Stomach (tissue), 8 donors: ENCODE measurements at regions not wholly inside any gene's neighbourhood (a gene's known extent, or its start where the extent isn't known, plus 50 kb on each side); places are given as distances from the start of the nearest gene placed in this dataset.

Experiments
- DNase-seq, 2 donors: peaks; one replicate each; pipeline versions ENCODE4 v3.0.0 to v3.0.0-alpha.2; 2013 to 2019
- H3K27ac ChIP-seq, 5 donors: fragments of 200-600 bp in 4 of 5; sonication (generic) in 4 of 5; one replicate each; pipeline ENCODE4 v1.5.1; 2013 to 2019; ENCODE audit warnings: mild to moderate bottlenecking in 1 of 5, moderate library complexity in 1 of 5
- H3K27me3 ChIP-seq, 3 donors: fragments of 200-600 bp; sonication (generic); one replicate each; pipeline ENCODE4 v1.5.1; 2017 to 2019; ENCODE audit warnings: mixed run types in 1 of 3
- H3K36me3 ChIP-seq, 4 donors: fragments of 200-600 bp; sonication (generic); 1 replicate in 3 of 4; 2 replicates in 1 of 4; pipeline ENCODE4 v1.5.1; 2016 to 2019
- H3K4me1 ChIP-seq, 4 donors: fragments of 200-600 bp; sonication (generic); one replicate each; pipeline ENCODE4 v1.5.1; 2016 to 2019
- H3K4me3 ChIP-seq, 4 donors: fragments of 200-600 bp; sonication (generic) in 3 of 4; one replicate each; pipeline ENCODE4 v1.5.1; 2016 to 2019; ENCODE audit warnings: mild to moderate bottlenecking in 1 of 4
- H3K9me3 ChIP-seq, 4 donors: fragments of 200-600 bp; sonication (generic); one replicate each; pipeline ENCODE4 v1.5.1; 2016 to 2019
- EP300 ChIP-seq: sonication (generic); formaldehyde crosslinking; IDR thresholded peaks from one replicate; pipeline ENCODE4 v1.6.1; 2017; ENCODE audit warnings: antibody characterized with exemption
- POLR2A ChIP-seq, 4 donors: fragments of 450-650 bp; IDR thresholded peaks; one replicate each; pipeline ENCODE4 v1.6.1; 2016; ENCODE audit warnings: antibody characterized with exemption in 4 of 4, control low read depth in 2 of 4, mild to moderate bottlenecking in 1 of 4, moderate library complexity in 1 of 4
- POLR2AphosphoS5 ChIP-seq, 3 donors: sonication (generic); formaldehyde crosslinking; IDR thresholded peaks; one replicate each; pipeline ENCODE4 v1.6.1; 2016; ENCODE audit warnings: antibody characterized with exemption in 3 of 3
- WGBS, 5 donors: extraction: QIAGEN DNeasy Blood & Tissue Kit in 3 of 5; methylation state at CpG; one replicate each; pipeline versions ENCODE4 v1.1.5 to v1.1.7; 2013 to 2018; 5-methylcytosine and 5-hydroxymethylcytosine counted together
- intact Hi-C: fragments of 100-400 bp; cut with DNase I; formaldehyde crosslinking; loops from one replicate; pipeline ENCODE4 v1.15.1; 2023; ENCODE audit warnings: low total_unique reads
- TF ChIP-seq, protein P1 (sequence below), 7 experiments: fragments of 450-650 bp in 4 of 7; fragments of 200-600 bp in 3 of 7; sonication (generic) in 3 of 7; IDR thresholded peaks; one replicate each; pipeline ENCODE4 v1.5.1; 2016 to 2019; ENCODE audit warnings: antibody characterized with exemption in 7 of 7, control low read depth in 2 of 7, mild to moderate bottlenecking in 1 of 7
- donor health status: healthy with polysubstance abuse.
- donor health status: Bipolar disorder and iron deficiency.
- donor health status: healthy.

GRCh38 chr2:34632327-34632726 is 1033.2 kb upstream of the FAM98A start:
- no peaks in the 10 kb centered on the region for H3K36me3 ChIP-seq
- intact Hi-C loops, result no loop called here
- 88 to 96% (median 93%) methylated on average over 1 of the region's 1 CpG for WGBS, 5 donors
- H3K27ac ChIP-seq, result no peak overlapping the region
- no peak for TF ChIP-seq EP300
- TF ChIP-seq POLR2A (IDR thresholded peaks at IDR 0.05), result no peak
- TF ChIP-seq, protein P1, sequence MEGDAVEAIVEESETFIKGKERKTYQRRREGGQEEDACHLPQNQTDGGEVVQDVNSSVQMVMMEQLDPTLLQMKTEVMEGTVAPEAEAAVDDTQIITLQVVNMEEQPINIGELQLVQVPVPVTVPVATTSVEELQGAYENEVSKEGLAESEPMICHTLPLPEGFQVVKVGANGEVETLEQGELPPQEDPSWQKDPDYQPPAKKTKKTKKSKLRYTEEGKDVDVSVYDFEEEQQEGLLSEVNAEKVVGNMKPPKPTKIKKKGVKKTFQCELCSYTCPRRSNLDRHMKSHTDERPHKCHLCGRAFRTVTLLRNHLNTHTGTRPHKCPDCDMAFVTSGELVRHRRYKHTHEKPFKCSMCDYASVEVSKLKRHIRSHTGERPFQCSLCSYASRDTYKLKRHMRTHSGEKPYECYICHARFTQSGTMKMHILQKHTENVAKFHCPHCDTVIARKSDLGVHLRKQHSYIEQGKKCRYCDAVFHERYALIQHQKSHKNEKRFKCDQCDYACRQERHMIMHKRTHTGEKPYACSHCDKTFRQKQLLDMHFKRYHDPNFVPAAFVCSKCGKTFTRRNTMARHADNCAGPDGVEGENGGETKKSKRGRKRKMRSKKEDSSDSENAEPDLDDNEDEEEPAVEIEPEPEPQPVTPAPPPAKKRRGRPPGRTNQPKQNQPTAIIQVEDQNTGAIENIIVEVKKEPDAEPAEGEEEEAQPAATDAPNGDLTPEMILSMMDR (IDR thresholded peaks at IDR 0.05), result no peak
- no peak for TF ChIP-seq POLR2AphosphoS5 (IDR thresholded peaks at IDR 0.05)
- no peaks in the 10 kb centered on the region for H3K27me3 ChIP-seq
- peaks cover 0 to 24% (median 7%) of the 10 kb centered on the region in 4 donors for H3K9me3 ChIP-seq
- DNase-seq, result no peak
- no peak overlapping the region for H3K4me3 ChIP-seq
- no peaks in the 10 kb centered on the region for H3K4me1 ChIP-seq

DNA sequence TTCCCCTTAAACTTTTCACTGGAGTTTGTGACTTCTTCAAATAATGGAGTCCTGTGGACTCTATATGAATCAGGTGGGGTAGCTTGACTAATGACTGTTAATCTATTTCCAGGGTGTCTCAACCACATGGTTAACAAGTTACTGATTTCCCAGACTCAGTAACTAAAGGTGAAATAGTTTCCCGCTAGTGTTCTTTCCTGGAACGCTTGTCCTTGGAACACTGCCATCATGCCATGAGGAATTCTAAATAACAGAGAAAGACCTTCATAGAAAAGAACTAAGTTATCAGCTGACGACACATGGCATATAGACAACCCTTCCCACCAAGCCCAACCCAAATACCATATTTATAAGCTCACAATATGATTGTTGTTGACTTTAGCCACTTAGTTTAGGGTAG is 1027.9 kb upstream of the FAM98A start:
- intact Hi-C loops, result no loop called here
- peak in 1 of 2 donors; percentile 76 for DNase-seq
- H3K9me3 ChIP-seq, result peaks cover 0 to 11% (median 6%) of the 10 kb centered on the region in 4 donors
- H3K27me3 ChIP-seq, result no peaks in the 10 kb centered on the region
- no peak overlapping the region for H3K4me3 ChIP-seq
- H3K27ac ChIP-seq, result no peak overlapping the region
- no peak for TF ChIP-seq POLR2AphosphoS5 (IDR thresholded peaks at IDR 0.05)
- no peak for TF ChIP-seq EP300
- no peak for TF ChIP-seq POLR2A (IDR thresholded peaks at IDR 0.05)
- TF ChIP-seq, protein P1 (IDR thresholded peaks at IDR 0.05), result no peak
- whole genome bisulfite sequencing, 5 donors, result 24 to 39% (median 37%) methylated on average over 3 of the region's 3 CpGs
- no peaks in the 10 kb centered on the region for H3K36me3 ChIP-seq
- no peaks in the 10 kb centered on the region for H3K4me1 ChIP-seq

DNA sequence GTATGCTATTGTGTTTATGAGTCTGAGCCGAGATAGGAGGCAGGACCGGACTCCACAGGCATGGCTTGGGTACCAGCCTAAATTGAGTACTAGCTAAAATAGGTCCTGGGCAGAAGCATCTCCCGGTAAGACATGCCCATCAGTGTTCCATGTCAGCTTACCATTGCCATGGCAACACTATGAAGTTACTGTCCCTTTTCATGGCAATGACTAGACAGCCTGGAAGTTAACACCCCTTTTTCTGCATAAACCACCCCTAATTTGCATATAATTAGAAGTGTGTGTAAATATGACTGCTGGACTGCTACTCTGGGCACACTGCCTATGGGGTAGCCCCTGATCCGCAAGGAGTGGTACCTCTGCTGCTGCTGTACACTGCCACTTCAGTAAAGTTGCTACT is 1005.1 kb upstream of the FAM98A start:
- intact Hi-C loops, result no loop called here
- Histone ChIP-seq H3K4me3 (no peak overlapping the region), H3K9me3 (no peaks in the 10 kb centered on the region), H3K27ac (no peak overlapping the region), H3K4me1 (no peaks in the 10 kb centered on the region), H3K36me3 (no peaks in the 10 kb centered on the region), H3K27me3 (no peaks in the 10 kb centered on the region)
- WGBS, 5 donors, result 94 to 97% (median 97%) methylated on average over 1 to 3 of the region's 4 CpGs
- DNase-seq, result no peak
- TF ChIP-seq EP300 (no peak), POLR2AphosphoS5 (IDR thresholded peaks at IDR 0.05) (no peak), POLR2A (IDR thresholded peaks at IDR 0.05) (no peak)
- TF ChIP-seq, protein P1 (IDR thresholded peaks at IDR 0.05), result no peak

- TF ChIP-seq EP300 (no peak), POLR2AphosphoS5 (IDR thresholded peaks at IDR 0.05) (no peak), POLR2A (IDR thresholded peaks at IDR 0.05) (no peak)
- TF ChIP-seq, protein P1 (IDR thresholded peaks at IDR 0.05), result no peak
- Histone ChIP-seq H3K9me3 (no peaks in the 10 kb centered on the region), H3K27ac (no peak overlapping the region), H3K4me1 (no peaks in the 10 kb centered on the region), H3K36me3 (no peaks in the 10 kb centered on the region), H3K4me3 (no peak overlapping the region), H3K27me3 (no peaks in the 10 kb centered on the region)
- DNase-seq, result no peak
- intact Hi-C loops, result no loop called here
- 27 to 67% (median 53%) methylated on average over 3 of the region's 3 CpGs for WGBS, 5 donors
Measured at GRCh38 chr2:34602262-34602661, 1003.2 kb upstream of the FAM98A start.
